IPS-18a (cell line): ENCODE measurements at regions not wholly inside any gene's neighbourhood (a gene's known extent, or its start where the extent isn't known, plus 50 kb on each side); places are given as distances from the start of the nearest gene placed in this dataset.

ENCODE experiments used
- H3K27ac ChIP-seq: one replicate; pipeline ENCODE4 v1.5.1; 2013; ENCODE audit warnings: low read length
- H3K27me3 ChIP-seq: one replicate; pipeline ENCODE4 v1.6.1; 2013; ENCODE audit warnings: mild to moderate bottlenecking, low read length; ENCODE audit not compliant: control insufficient read depth, insufficient read depth
- H3K36me3 ChIP-seq: one replicate; pipeline ENCODE4 v1.6.1; 2013; ENCODE audit warnings: low read depth, low read length; ENCODE audit not compliant: control insufficient read depth
- H3K4me1 ChIP-seq: one replicate; pipeline ENCODE4 v1.6.1; 2013; ENCODE audit warnings: low read depth, low read length; ENCODE audit not compliant: control insufficient read depth
- H3K4me3 ChIP-seq: one replicate; pipeline ENCODE4 v1.5.1; 2013; ENCODE audit warnings: low read length
- H3K9ac ChIP-seq: one replicate; pipeline ENCODE4 v1.6.1; 2013; ENCODE audit warnings: mild to moderate bottlenecking, low read length, moderate library complexity
- H3K9me3 ChIP-seq: one replicate; pipeline ENCODE4 v1.6.1; 2013; ENCODE audit warnings: low read depth, low read length; ENCODE audit not compliant: control insufficient read depth

GRCh38 chr16:9383281-9383680 is 291.8 kb downstream of the HAPSTR1 start:
- no peaks in the 10 kb centered on the region for H3K27me3 ChIP-seq
- no peaks in the 10 kb centered on the region for H3K36me3 ChIP-seq
- no peaks in the 10 kb centered on the region for H3K4me1 ChIP-seq
- H3K9me3 ChIP-seq, result no peaks in the 10 kb centered on the region
- no peak overlapping the region for H3K4me3 ChIP-seq
- H3K9ac ChIP-seq, result no peak overlapping the region
- H3K27ac ChIP-seq, result no peak overlapping the region

- no peaks in the 10 kb centered on the region for H3K27me3 ChIP-seq
- H3K36me3 ChIP-seq, result no peaks in the 10 kb centered on the region
- no peaks in the 10 kb centered on the region for H3K4me1 ChIP-seq
- H3K27ac ChIP-seq, result no peak overlapping the region
- H3K4me3 ChIP-seq, result no peak overlapping the region
- no peaks in the 10 kb centered on the region for H3K9me3 ChIP-seq
- H3K9ac ChIP-seq, result no peak overlapping the region
These were observed 292.7 kb downstream of the HAPSTR1 start for GRCh38 chr16:9384141-9384540.

- Histone ChIP-seq H3K27ac (no peak overlapping the region), H3K4me1 (no peaks in the 10 kb centered on the region), H3K9ac (no peak overlapping the region)
These were observed 298.2 kb downstream of the HAPSTR1 start for GRCh38 chr16:9389543-9390207.

GRCh38 chr16:9392956-9393355 is 301.5 kb downstream of the HAPSTR1 start:
- no peak overlapping the region for H3K9ac ChIP-seq
- H3K27ac ChIP-seq, result no peak overlapping the region
- no peaks in the 10 kb centered on the region for H3K36me3 ChIP-seq
- H3K27me3 ChIP-seq, result no peaks in the 10 kb centered on the region
- no peaks in the 10 kb centered on the region for H3K9me3 ChIP-seq
- H3K4me3 ChIP-seq, result no peak overlapping the region
- no peaks in the 10 kb centered on the region for H3K4me1 ChIP-seq

More at GRCh38 chr16:9389543-9390207, 298.2 kb downstream of the HAPSTR1 start:
- Histone ChIP-seq H3K27me3 (no peaks in the 10 kb centered on the region), H3K4me3 (no peak overlapping the region), H3K36me3 (no peaks in the 10 kb centered on the region), H3K9me3 (no peaks in the 10 kb centered on the region)

GRCh38 chr16:9393591-9393990 is 302.1 kb downstream of the HAPSTR1 start:
- H3K27ac ChIP-seq, result no peak overlapping the region
- no peak overlapping the region for H3K9ac ChIP-seq
- H3K27me3 ChIP-seq, result no peaks in the 10 kb centered on the region
- no peaks in the 10 kb centered on the region for H3K9me3 ChIP-seq
- H3K4me1 ChIP-seq, result no peaks in the 10 kb centered on the region
- H3K36me3 ChIP-seq, result no peaks in the 10 kb centered on the region
- no peak overlapping the region for H3K4me3 ChIP-seq

- Histone ChIP-seq H3K4me3 (no peak overlapping the region), H3K9ac (no peak overlapping the region)
These were observed 304.5 kb downstream of the HAPSTR1 start for GRCh38 chr16:9395958-9396359.

GRCh38 chr16:9399573-9399972 is 308.1 kb downstream of the HAPSTR1 start:
- Histone ChIP-seq H3K4me1 (no peaks in the 10 kb centered on the region), H3K4me3 (no peak overlapping the region), H3K27me3 (no peaks in the 10 kb centered on the region), H3K27ac (no peak overlapping the region), H3K9me3 (no peaks in the 10 kb centered on the region), H3K9ac (no peak overlapping the region), H3K36me3 (no peaks in the 10 kb centered on the region)

More at GRCh38 chr16:9395958-9396359, 304.5 kb downstream of the HAPSTR1 start:
- Histone ChIP-seq H3K27ac (no peak overlapping the region), H3K36me3 (no peaks in the 10 kb centered on the region), H3K27me3 (no peaks in the 10 kb centered on the region), H3K9me3 (no peaks in the 10 kb centered on the region), H3K4me1 (no peaks in the 10 kb centered on the region)

GRCh38 chr16:9401173-9401572 is 309.7 kb downstream of the HAPSTR1 start:
- H3K4me3 ChIP-seq, result no peak overlapping the region
- H3K4me1 ChIP-seq, result no peaks in the 10 kb centered on the region
- no peaks in the 10 kb centered on the region for H3K36me3 ChIP-seq
- no peaks in the 10 kb centered on the region for H3K27me3 ChIP-seq
- no peaks in the 10 kb centered on the region for H3K9me3 ChIP-seq
- no peak overlapping the region for H3K9ac ChIP-seq
- H3K27ac ChIP-seq, result no peak overlapping the region

GRCh38 chr16:9402293-9402860 is 310.9 kb downstream of the HAPSTR1 start:
- Histone ChIP-seq H3K9ac (no peak overlapping the region), H3K4me3 (no peak overlapping the region), H3K27me3 (no peaks in the 10 kb centered on the region), H3K27ac (no peak overlapping the region), H3K9me3 (no peaks in the 10 kb centered on the region), H3K4me1 (no peaks in the 10 kb centered on the region), H3K36me3 (no peaks in the 10 kb centered on the region)

GRCh38 chr16:9404811-9405210 is 313.4 kb downstream of the HAPSTR1 start:
- Histone ChIP-seq H3K27me3 (no peaks in the 10 kb centered on the region), H3K9ac (no peak overlapping the region), H3K27ac (no peak overlapping the region), H3K36me3 (no peaks in the 10 kb centered on the region), H3K4me1 (no peaks in the 10 kb centered on the region), H3K9me3 (no peaks in the 10 kb centered on the region), H3K4me3 (no peak overlapping the region)

GRCh38 chr16:9406038-9406712 is 314.7 kb downstream of the HAPSTR1 start:
- Histone ChIP-seq H3K4me3 (no peak overlapping the region), H3K27ac (no peak overlapping the region), H3K4me1 (no peaks in the 10 kb centered on the region), H3K9me3 (no peaks in the 10 kb centered on the region), H3K36me3 (no peaks in the 10 kb centered on the region), H3K9ac (no peak overlapping the region), H3K27me3 (no peaks in the 10 kb centered on the region)
